ENCODE measurements at regions not wholly inside any gene's neighbourhood (a gene's known extent, or its start where the extent isn't known, plus 50 kb on each side); places are given as distances from the start of the nearest gene placed in this dataset.

DNA sequence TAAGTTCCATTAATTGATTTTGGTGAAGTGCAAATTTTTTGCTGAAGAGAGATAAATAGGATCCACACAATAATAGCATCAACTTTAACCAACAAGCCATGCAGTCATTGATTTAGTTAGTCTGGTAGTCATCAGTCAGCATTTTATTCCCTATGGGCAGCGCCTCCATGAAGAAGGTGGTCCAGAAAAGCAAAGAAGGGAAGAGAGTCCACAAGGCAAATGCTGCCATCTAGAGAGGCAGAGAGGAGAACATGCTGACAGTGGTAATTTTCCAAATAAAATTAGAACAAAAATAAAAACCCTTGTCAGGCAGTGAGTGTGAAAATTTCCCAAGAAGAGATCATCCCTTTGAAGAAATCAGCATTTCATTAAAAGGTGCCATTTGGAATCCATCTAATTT lies 366.7 kb upstream of the FAM241A start:
- no peak for DNase-seq
- no peaks in the 10 kb centered on the region for H3K36me3 Mint-ChIP-seq (ENCODE audit: low read depth)
- H3K9me3 Mint-ChIP-seq: no peaks in the 10 kb centered on the region
- Histone ChIP-seq H3K36me3 (ENCODE audit: control insufficient read depth, insufficient read depth, low read length) (no peaks in the 10 kb centered on the region), H3K9me3 (ENCODE audit: control insufficient read depth, low read length) (no peaks in the 10 kb centered on the region), H3K27ac (ENCODE audit: low read depth, low read length) (no peak overlapping the region), H3K9ac (ENCODE audit: extremely low read depth, low read length, poor library complexity, severe bottlenecking) (no peak overlapping the region), H3K27me3 (ENCODE audit: control insufficient read depth, insufficient read depth, low read length, poor library complexity, severe bottlenecking) (no peaks in the 10 kb centered on the region), H3K4me3 (ENCODE audit: low read length) (no peak overlapping the region), H3K4me1 (ENCODE audit: control insufficient read depth, insufficient read depth, low read length) (no peaks in the 10 kb centered on the region)
- TF ChIP-seq, protein P1, sequence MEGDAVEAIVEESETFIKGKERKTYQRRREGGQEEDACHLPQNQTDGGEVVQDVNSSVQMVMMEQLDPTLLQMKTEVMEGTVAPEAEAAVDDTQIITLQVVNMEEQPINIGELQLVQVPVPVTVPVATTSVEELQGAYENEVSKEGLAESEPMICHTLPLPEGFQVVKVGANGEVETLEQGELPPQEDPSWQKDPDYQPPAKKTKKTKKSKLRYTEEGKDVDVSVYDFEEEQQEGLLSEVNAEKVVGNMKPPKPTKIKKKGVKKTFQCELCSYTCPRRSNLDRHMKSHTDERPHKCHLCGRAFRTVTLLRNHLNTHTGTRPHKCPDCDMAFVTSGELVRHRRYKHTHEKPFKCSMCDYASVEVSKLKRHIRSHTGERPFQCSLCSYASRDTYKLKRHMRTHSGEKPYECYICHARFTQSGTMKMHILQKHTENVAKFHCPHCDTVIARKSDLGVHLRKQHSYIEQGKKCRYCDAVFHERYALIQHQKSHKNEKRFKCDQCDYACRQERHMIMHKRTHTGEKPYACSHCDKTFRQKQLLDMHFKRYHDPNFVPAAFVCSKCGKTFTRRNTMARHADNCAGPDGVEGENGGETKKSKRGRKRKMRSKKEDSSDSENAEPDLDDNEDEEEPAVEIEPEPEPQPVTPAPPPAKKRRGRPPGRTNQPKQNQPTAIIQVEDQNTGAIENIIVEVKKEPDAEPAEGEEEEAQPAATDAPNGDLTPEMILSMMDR (conservative IDR thresholded peaks at IDR 0.05): peak; percentile 73
- 62% methylated on average over 1 of the region's 1 CpG; no CpG with 5 or more reads in 1 of the 2 experiments for WGBS, 2 experiments (ENCODE audit: insufficient coverage in 1 of 2, insufficient read length in 1 of 2)
- H3K27ac Mint-ChIP-seq: no peak overlapping the region
- H3K27me3 Mint-ChIP-seq (ENCODE audit: insufficient read depth): no peaks in the 10 kb centered on the region
- H3K4me3 Mint-ChIP-seq: no peak overlapping the region
- H3K4me1 Mint-ChIP-seq: no peaks in the 10 kb centered on the region

GRCh38 chr4:111780965-111781364 lies 364.3 kb upstream of the FAM241A start:
- no peak overlapping the region for H3K4me3 Mint-ChIP-seq
- no peaks in the 10 kb centered on the region for H3K27me3 Mint-ChIP-seq (ENCODE audit: insufficient read depth)
- Histone ChIP-seq H3K4me3 (ENCODE audit: low read length) (no peak overlapping the region), H3K27me3 (ENCODE audit: control insufficient read depth, insufficient read depth, low read length, poor library complexity, severe bottlenecking) (no peaks in the 10 kb centered on the region), H3K27ac (ENCODE audit: low read depth, low read length) (no peak overlapping the region), H3K9me3 (ENCODE audit: control insufficient read depth, low read length) (no peaks in the 10 kb centered on the region), H3K4me1 (ENCODE audit: control insufficient read depth, insufficient read depth, low read length) (no peaks in the 10 kb centered on the region), H3K9ac (ENCODE audit: extremely low read depth, low read length, poor library complexity, severe bottlenecking) (no peak overlapping the region), H3K36me3 (ENCODE audit: control insufficient read depth, insufficient read depth, low read length) (no peaks in the 10 kb centered on the region)
- WGBS, 2 experiments (ENCODE audit: insufficient coverage in 1 of 2, insufficient read length in 1 of 2): no CpG with 5 or more reads among the region's 2 CpGs
- no peak overlapping the region for H3K27ac Mint-ChIP-seq
- no peaks in the 10 kb centered on the region for H3K9me3 Mint-ChIP-seq
- TF ChIP-seq, protein P1 (conservative IDR thresholded peaks at IDR 0.05): no peak
- no peak for DNase-seq
- no peaks in the 10 kb centered on the region for H3K4me1 Mint-ChIP-seq
- H3K36me3 Mint-ChIP-seq (ENCODE audit: low read depth): no peaks in the 10 kb centered on the region

GRCh38 chr4:111781611-111782010 lies 363.6 kb upstream of the FAM241A start:
- TF ChIP-seq, protein P1 (conservative IDR thresholded peaks at IDR 0.05): no peak
- Mint-ChIP-seq H3K9me3 (no peaks in the 10 kb centered on the region), H3K27ac (no peak overlapping the region), H3K4me3 (no peak overlapping the region), H3K36me3 (ENCODE audit: low read depth) (no peaks in the 10 kb centered on the region), H3K27me3 (ENCODE audit: insufficient read depth) (no peaks in the 10 kb centered on the region), H3K4me1 (no peaks in the 10 kb centered on the region)
- Histone ChIP-seq H3K9ac (ENCODE audit: extremely low read depth, low read length, poor library complexity, severe bottlenecking) (no peak overlapping the region), H3K27me3 (ENCODE audit: control insufficient read depth, insufficient read depth, low read length, poor library complexity, severe bottlenecking) (no peaks in the 10 kb centered on the region), H3K9me3 (ENCODE audit: control insufficient read depth, low read length) (no peaks in the 10 kb centered on the region), H3K36me3 (ENCODE audit: control insufficient read depth, insufficient read depth, low read length) (no peaks in the 10 kb centered on the region), H3K4me3 (ENCODE audit: low read length) (no peak overlapping the region), H3K4me1 (ENCODE audit: control insufficient read depth, insufficient read depth, low read length) (no peaks in the 10 kb centered on the region), H3K27ac (ENCODE audit: low read depth, low read length) (no peak overlapping the region)
- no peak for DNase-seq
- 81 to 85% methylated on average over 5 of the region's 5 CpGs for WGBS, 2 experiments (ENCODE audit: insufficient coverage in 1 of 2, insufficient read length in 1 of 2)
